WTC11 (cell line): ENCODE measurements at regions not wholly inside any gene's neighbourhood (a gene's known extent, or its start where the extent isn't known, plus 50 kb on each side); places are given as distances from the start of the nearest gene placed in this dataset.

Source experiments
- ATAC-seq: fragments of 200-7000 bp; cut with Tn5 transposase; 2 replicates; pipeline ENCODE4 v1.10.0; 2021; ENCODE audit warnings: mild to moderate bottlenecking, moderate library complexity
- CTCF ChIA-PET: fragments of 300-600 bp; sonication (Branson Sonifier 250); formaldehyde crosslinking; loops from one replicate; lab custom pipeline; 2021; ENCODE audit warnings: antibody characterized with exemption; lab: Charles Lee
- POLR2A ChIA-PET: fragments of 350-600 bp; sonication (Branson Sonifier 250); formaldehyde crosslinking; loops from one replicate; lab custom pipeline; 2021; ENCODE audit warnings: antibody characterized with exemption; lab: Charles Lee
- DNase-seq: peaks from one replicate; pipeline ENCODE4 v3.0.0; 2021; ENCODE audit warnings: low spot score
- H3K27ac Mint-ChIP-seq: 2 replicates; pipeline ENCODE4 v1.8.0; 2021; ENCODE audit warnings: mixed read lengths
- H3K27me3 Mint-ChIP-seq: 2 replicates; pipeline ENCODE4 v1.8.0; 2021; ENCODE audit warnings: low read depth, mild to moderate bottlenecking, moderate library complexity, mixed read lengths
- H3K36me3 Mint-ChIP-seq: 2 replicates; pipeline ENCODE4 v1.8.0; 2021; ENCODE audit warnings: mixed read lengths
- H3K4me1 Mint-ChIP-seq: 2 replicates; pipeline ENCODE4 v1.8.0; 2022; ENCODE audit warnings: mixed read lengths
- H3K4me3 Mint-ChIP-seq: 2 replicates; pipeline ENCODE4 v1.8.0; 2021; ENCODE audit warnings: mild to moderate bottlenecking, moderate library complexity, mixed read lengths
- H3K9me3 Mint-ChIP-seq: 2 replicates; pipeline ENCODE4 v1.8.0; 2021; ENCODE audit warnings: mixed read lengths
- AR ChIP-seq: fragments of 250-450 bp; sonication (Bioruptor Pico); IDR thresholded peaks from 2 replicates; pipeline ENCODE4 v1.9.0; 2021; ENCODE audit warnings: mild to moderate bottlenecking
- ATF1 ChIP-seq: sonication (generic); formaldehyde crosslinking; IDR thresholded peaks from 2 replicates; pipeline ENCODE4 v1.8.1; 2023; ENCODE audit warnings: mild to moderate bottlenecking, moderate library complexity, missing genetic modification reagents
- ELF4 ChIP-seq: sonication (generic); formaldehyde crosslinking; IDR thresholded peaks from 2 replicates; pipeline ENCODE4 v1.8.1; 2022; ENCODE audit warnings: low read depth, mild to moderate bottlenecking, moderate library complexity, missing genetic modification reagents
- EMX1 ChIP-seq: fragments of 250-450 bp; sonication (Bioruptor Pico); IDR thresholded peaks from 2 replicates; pipeline ENCODE4 v1.8.0; 2021; ENCODE audit warnings: mild to moderate bottlenecking
- FOXK1 ChIP-seq: sonication (generic); formaldehyde crosslinking; IDR thresholded peaks from 2 replicates; pipeline ENCODE4 v1.8.0; 2022; ENCODE audit warnings: mild to moderate bottlenecking, moderate library complexity, missing genetic modification reagents
- FOXP1 ChIP-seq: sonication (generic); formaldehyde crosslinking; IDR thresholded peaks from 2 replicates; pipeline ENCODE4 v1.8.0; 2022; ENCODE audit warnings: missing genetic modification reagents, mild to moderate bottlenecking, moderate library complexity, borderline replicate concordance
- FOXP4 ChIP-seq: sonication (generic); formaldehyde crosslinking; IDR thresholded peaks from 2 replicates; pipeline ENCODE4 v1.8.0; 2022; ENCODE audit warnings: mild to moderate bottlenecking, missing genetic modification reagents
- GTF2I ChIP-seq: fragments of 250-450 bp; sonication (Bioruptor Pico); conservative IDR thresholded peaks from 2 replicates; pipeline ENCODE4 v1.4.0; 2021; ENCODE audit warnings: mild to moderate bottlenecking
- IRF2 ChIP-seq: sonication (generic); formaldehyde crosslinking; IDR thresholded peaks from 2 replicates; pipeline ENCODE4 v1.8.0; 2022; ENCODE audit warnings: low read depth, missing genetic modification reagents, borderline replicate concordance
- JAZF1 ChIP-seq: fragments of 250-450 bp; sonication (Bioruptor Pico); IDR thresholded peaks from 2 replicates; pipeline ENCODE4 v1.9.0; 2021; ENCODE audit warnings: moderate library complexity, mild to moderate bottlenecking, inconsistent platforms
- MLX ChIP-seq: sonication (generic); formaldehyde crosslinking; IDR thresholded peaks from 2 replicates; pipeline ENCODE4 v1.8.1; 2023; ENCODE audit warnings: mild to moderate bottlenecking, missing genetic modification reagents, moderate library complexity
- NR1H2 ChIP-seq: sonication (generic); formaldehyde crosslinking; IDR thresholded peaks from 2 replicates; pipeline ENCODE4 v1.9.0; 2021; ENCODE audit warnings: mild to moderate bottlenecking, moderate library complexity, missing genetic modification reagents
- NR3C1 ChIP-seq: sonication (generic); formaldehyde crosslinking; conservative IDR thresholded peaks from 2 replicates; pipeline ENCODE4 v1.8.1; 2023; ENCODE audit warnings: low read depth, mild to moderate bottlenecking, missing genetic modification reagents
- OVOL2 ChIP-seq: fragments of 250-450 bp; sonication (Bioruptor Pico); IDR thresholded peaks from 2 replicates; pipeline ENCODE4 v1.9.0; 2021; ENCODE audit warnings: mild to moderate bottlenecking, borderline replicate concordance
- RORB ChIP-seq: fragments of 250-450 bp; sonication (Bioruptor Pico); IDR thresholded peaks from 2 replicates; pipeline ENCODE4 v1.9.0; 2021; ENCODE audit warnings: mild to moderate bottlenecking
- SMAD4 ChIP-seq: sonication (generic); formaldehyde crosslinking; IDR thresholded peaks from 2 replicates; pipeline ENCODE4 v1.8.0; 2022; ENCODE audit warnings: mild to moderate bottlenecking, missing genetic modification reagents
- SP1 ChIP-seq: sonication (generic); formaldehyde crosslinking; conservative IDR thresholded peaks from 2 replicates; pipeline ENCODE4 v1.8.1; 2022; ENCODE audit warnings: missing genetic modification reagents
- TCF7 ChIP-seq: sonication (generic); formaldehyde crosslinking; IDR thresholded peaks from 2 replicates; pipeline ENCODE4 v1.8.0; 2022; ENCODE audit warnings: mild to moderate bottlenecking, low read depth, missing genetic modification reagents, moderate library complexity
- ZNF121 ChIP-seq: sonication (generic); formaldehyde crosslinking; IDR thresholded peaks from 2 replicates; pipeline ENCODE4 v1.8.0; 2023; ENCODE audit warnings: missing genetic modification reagents
- ZNF138 ChIP-seq: sonication (generic); formaldehyde crosslinking; conservative IDR thresholded peaks from 2 replicates; pipeline ENCODE4 v1.8.1; 2022; ENCODE audit warnings: mild to moderate bottlenecking, moderate library complexity, missing genetic modification reagents
- ZNF219 ChIP-seq: sonication (generic); formaldehyde crosslinking; IDR thresholded peaks from 2 replicates; pipeline ENCODE4 v1.8.0; 2023; ENCODE audit warnings: missing genetic modification reagents, mild to moderate bottlenecking, borderline replicate concordance
- ZNF232 ChIP-seq: sonication (generic); formaldehyde crosslinking; IDR thresholded peaks from 2 replicates; pipeline ENCODE4 v1.8.0; 2022; ENCODE audit warnings: mild to moderate bottlenecking, missing genetic modification reagents
- ZNF263 ChIP-seq: sonication (generic); formaldehyde crosslinking; IDR thresholded peaks from 2 replicates; pipeline ENCODE4 v1.8.1; 2022; ENCODE audit warnings: low read depth, mild to moderate bottlenecking, moderate library complexity, missing genetic modification reagents
- ZNF396 ChIP-seq: fragments of 250-450 bp; sonication (Bioruptor Pico); IDR thresholded peaks from 2 replicates; pipeline ENCODE4 v1.8.0; 2021; ENCODE audit warnings: mild to moderate bottlenecking, moderate library complexity, borderline replicate concordance
- TF ChIP-seq, protein P1 (sequence below): fragments of 250-450 bp; sonication (Bioruptor Pico); IDR thresholded peaks from 2 replicates; pipeline ENCODE4 v2.1.2; 2022; ENCODE audit warnings: mild to moderate bottlenecking, moderate library complexity
- TF ChIP-seq, protein P2 (sequence below): sonication (generic); formaldehyde crosslinking; IDR thresholded peaks from 2 replicates; pipeline ENCODE4 v1.8.1; 2023; ENCODE audit warnings: mild to moderate bottlenecking, missing genetic modification reagents
- TF ChIP-seq, protein P3 (sequence below): fragments of 250-450 bp; sonication (Bioruptor Pico); IDR thresholded peaks from 2 replicates; pipeline ENCODE4 v1.8.0; 2021; ENCODE audit warnings: mild to moderate bottlenecking

DNA sequence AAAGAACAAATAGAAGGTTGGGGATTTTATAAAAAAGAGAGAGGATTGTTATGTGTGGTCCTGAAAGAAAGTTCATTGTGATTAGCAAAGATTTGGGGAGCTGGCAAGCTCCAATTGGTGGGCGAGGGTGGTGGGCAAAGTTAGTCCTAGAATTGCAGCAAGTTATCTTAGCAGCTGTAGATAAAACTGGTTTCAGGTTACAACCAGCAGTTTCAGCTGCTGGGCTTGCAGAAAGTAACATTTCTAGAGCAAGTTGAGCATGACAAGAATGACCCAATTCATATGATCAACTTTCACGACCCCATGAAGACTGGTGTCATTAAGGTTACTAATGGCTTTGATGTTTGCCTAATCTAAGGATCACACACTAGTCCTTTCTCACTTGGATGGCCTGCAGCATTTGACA, 177.9 kb upstream of the NUDT4 start (continued):
- TF ChIP-seq TCF7 (no peak), ZNF138 (no peak), SP1 (no peak), ZNF396 (no peak), ZNF121 (no peak), SMAD4 (CRISPR knock-in tag) (no peak), NR1H2 (no peak), RORB (no peak), ZNF263 (CRISPR knock-in tag) (no peak)

GRCh38 chr12:93200291-93200917, 177.3 kb upstream of the NUDT4 start:
- Mint-ChIP-seq H3K4me1 (peaks cover 5% of the 10 kb centered on the region), H3K27ac (no peak overlapping the region), H3K9me3 (no peaks in the 10 kb centered on the region), H3K4me3 (no peak overlapping the region), H3K27me3 (no peaks in the 10 kb centered on the region; the same call in 1 of the 2 replicates), H3K36me3 (no peaks in the 10 kb centered on the region)
- ATAC-seq (no peak), DNase-seq (no peak)
- TF ChIP-seq, protein P1, sequence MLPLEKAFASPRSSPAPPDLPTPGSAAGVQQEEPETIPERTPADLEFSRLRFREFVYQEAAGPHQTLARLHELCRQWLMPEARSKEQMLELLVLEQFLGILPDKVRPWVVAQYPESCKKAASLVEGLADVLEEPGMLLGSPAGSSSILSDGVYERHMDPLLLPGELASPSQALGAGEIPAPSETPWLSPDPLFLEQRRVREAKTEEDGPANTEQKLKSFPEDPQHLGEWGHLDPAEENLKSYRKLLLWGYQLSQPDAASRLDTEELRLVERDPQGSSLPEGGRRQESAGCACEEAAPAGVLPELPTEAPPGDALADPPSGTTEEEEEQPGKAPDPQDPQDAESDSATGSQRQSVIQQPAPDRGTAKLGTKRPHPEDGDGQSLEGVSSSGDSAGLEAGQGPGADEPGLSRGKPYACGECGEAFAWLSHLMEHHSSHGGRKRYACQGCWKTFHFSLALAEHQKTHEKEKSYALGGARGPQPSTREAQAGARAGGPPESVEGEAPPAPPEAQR (CRISPR knock-in tag) = no peak
- CTCF ChIA-PET = no interaction called here
- POLR2A ChIA-PET = no interaction called here

DNA sequence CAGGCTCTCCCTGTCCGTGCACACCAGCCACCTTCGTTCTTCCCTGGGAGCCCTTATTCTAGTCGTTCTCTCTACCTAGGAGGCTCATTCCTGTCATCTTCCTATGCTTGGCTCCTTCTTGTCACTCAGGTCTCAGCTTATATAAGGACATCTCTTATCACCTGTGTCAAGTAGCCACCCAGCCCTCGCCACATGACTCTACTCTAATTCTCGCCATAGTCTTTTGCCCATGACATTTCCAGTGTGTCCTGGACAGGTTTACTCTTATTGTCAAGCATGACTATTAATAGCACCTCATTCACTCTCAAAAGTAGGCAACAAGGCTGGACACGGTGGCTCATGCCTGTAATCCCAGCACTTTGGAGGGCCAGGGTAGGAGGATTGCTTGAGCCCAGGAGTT, 175.7 kb upstream of the NUDT4 start:
- H3K27ac Mint-ChIP-seq = no peak overlapping the region
- POLR2A ChIA-PET = no interaction called here
- H3K36me3 Mint-ChIP-seq = no peaks in the 10 kb centered on the region
- CTCF ChIA-PET = no interaction called here
- ATAC-seq (no peak), DNase-seq (no peak)
- H3K27me3 Mint-ChIP-seq = no peaks in the 10 kb centered on the region; the same call in 1 of the 2 replicates
- no peak overlapping the region for H3K4me3 Mint-ChIP-seq
- H3K4me1 Mint-ChIP-seq = peaks cover 3% of the 10 kb centered on the region
- TF ChIP-seq JAZF1 (CRISPR knock-in tag) (no peak), ZNF138 (no peak), FOXP1 (CRISPR knock-in tag) (no peak), FOXP4 (CRISPR knock-in tag) (no peak), NR3C1 (no peak), ELF4 (CRISPR knock-in tag) (no peak), ZNF219 (CRISPR knock-in tag) (no peak), AR (CRISPR knock-in tag) (no peak), FOXK1 (CRISPR knock-in tag) (no peak), MLX (no peak), OVOL2 (CRISPR knock-in tag) (no peak), EMX1 (CRISPR knock-in tag) (no peak), ZNF263 (CRISPR knock-in tag) (no peak), GTF2I (no peak), ATF1 (CRISPR knock-in tag) (no peak), ZNF232 (CRISPR knock-in tag) (no peak), IRF2 (CRISPR knock-in tag) (no peak), ZNF396 (no peak)
- TF ChIP-seq, protein P2, sequence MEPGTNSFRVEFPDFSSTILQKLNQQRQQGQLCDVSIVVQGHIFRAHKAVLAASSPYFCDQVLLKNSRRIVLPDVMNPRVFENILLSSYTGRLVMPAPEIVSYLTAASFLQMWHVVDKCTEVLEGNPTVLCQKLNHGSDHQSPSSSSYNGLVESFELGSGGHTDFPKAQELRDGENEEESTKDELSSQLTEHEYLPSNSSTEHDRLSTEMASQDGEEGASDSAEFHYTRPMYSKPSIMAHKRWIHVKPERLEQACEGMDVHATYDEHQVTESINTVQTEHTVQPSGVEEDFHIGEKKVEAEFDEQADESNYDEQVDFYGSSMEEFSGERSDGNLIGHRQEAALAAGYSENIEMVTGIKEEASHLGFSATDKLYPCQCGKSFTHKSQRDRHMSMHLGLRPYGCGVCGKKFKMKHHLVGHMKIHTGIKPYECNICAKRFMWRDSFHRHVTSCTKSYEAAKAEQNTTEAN (CRISPR knock-in tag) = no peak
- TF ChIP-seq, protein P3, sequence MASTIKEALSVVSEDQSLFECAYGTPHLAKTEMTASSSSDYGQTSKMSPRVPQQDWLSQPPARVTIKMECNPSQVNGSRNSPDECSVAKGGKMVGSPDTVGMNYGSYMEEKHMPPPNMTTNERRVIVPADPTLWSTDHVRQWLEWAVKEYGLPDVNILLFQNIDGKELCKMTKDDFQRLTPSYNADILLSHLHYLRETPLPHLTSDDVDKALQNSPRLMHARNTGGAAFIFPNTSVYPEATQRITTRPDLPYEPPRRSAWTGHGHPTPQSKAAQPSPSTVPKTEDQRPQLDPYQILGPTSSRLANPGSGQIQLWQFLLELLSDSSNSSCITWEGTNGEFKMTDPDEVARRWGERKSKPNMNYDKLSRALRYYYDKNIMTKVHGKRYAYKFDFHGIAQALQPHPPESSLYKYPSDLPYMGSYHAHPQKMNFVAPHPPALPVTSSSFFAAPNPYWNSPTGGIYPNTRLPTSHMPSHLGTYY (CRISPR knock-in tag) = no peak
- H3K9me3 Mint-ChIP-seq = no peaks in the 10 kb centered on the region
